Bronchial epithelial cell (primary cell): ENCODE measurements at regions not wholly inside any gene's neighbourhood (a gene's known extent, or its start where the extent isn't known, plus 50 kb on each side); places are given as distances from the start of the nearest gene placed in this dataset.

Source experiments
- DNase-seq: peaks from one replicate; pipeline ENCODE4 v3.0.0-alpha.2; 2010; ENCODE audit warnings: low read depth
- FAIRE-seq: peaks from 2 replicates; lab custom pipeline; 2011; peaks lifted over from hg19 to GRCh38; lab: Jason Lieb, UNC
- H3K27me3 ChIP-seq: 2 replicates; pipeline ENCODE4 v1.5.1; 2011; ENCODE audit warnings: low read length; ENCODE audit not compliant: control insufficient read depth, insufficient read depth
- H3K36me3 ChIP-seq: 2 replicates; pipeline ENCODE4 v1.5.1; 2011; ENCODE audit warnings: low read length; ENCODE audit not compliant: control insufficient read depth, insufficient read depth
- H3K4me3 ChIP-seq: 2 replicates; pipeline ENCODE4 v1.5.1; 2011; ENCODE audit warnings: mild to moderate bottlenecking, low read depth, low read length, control low read depth
- CTCF ChIP-seq: IDR thresholded peaks from 2 replicates; pipeline ENCODE4 v1.5.1; 2011; ENCODE audit warnings: mild to moderate bottlenecking, moderate library complexity, low read length, control low read depth, inconsistent platforms; ENCODE audit not compliant: insufficient read depth, severe bottlenecking

DNA sequence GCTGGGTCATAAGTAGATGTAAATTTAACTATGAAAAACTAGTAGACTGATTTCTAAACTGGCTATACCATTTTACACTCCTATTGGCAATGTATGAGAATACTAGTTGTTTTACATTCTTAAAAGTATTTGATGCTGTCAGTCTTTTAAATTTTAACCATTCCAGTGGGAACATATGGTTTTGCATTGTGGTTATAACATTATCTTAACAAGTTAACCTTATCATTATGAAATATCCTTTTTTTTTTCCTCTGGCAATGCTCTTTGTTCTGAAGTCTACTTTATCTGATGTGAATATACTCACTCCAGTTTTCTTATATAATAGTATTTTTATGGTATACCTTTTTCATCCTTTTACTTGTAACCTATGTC, 548.9 kb upstream of the CLINT1 start:
- no peaks in the 10 kb centered on the region for H3K36me3 ChIP-seq
- H3K4me3 ChIP-seq, result no peak overlapping the region
- FAIRE-seq, result no peak
- no peak for TF ChIP-seq CTCF
- H3K27me3 ChIP-seq, result no peaks in the 10 kb centered on the region
- no peak for DNase-seq

DNA sequence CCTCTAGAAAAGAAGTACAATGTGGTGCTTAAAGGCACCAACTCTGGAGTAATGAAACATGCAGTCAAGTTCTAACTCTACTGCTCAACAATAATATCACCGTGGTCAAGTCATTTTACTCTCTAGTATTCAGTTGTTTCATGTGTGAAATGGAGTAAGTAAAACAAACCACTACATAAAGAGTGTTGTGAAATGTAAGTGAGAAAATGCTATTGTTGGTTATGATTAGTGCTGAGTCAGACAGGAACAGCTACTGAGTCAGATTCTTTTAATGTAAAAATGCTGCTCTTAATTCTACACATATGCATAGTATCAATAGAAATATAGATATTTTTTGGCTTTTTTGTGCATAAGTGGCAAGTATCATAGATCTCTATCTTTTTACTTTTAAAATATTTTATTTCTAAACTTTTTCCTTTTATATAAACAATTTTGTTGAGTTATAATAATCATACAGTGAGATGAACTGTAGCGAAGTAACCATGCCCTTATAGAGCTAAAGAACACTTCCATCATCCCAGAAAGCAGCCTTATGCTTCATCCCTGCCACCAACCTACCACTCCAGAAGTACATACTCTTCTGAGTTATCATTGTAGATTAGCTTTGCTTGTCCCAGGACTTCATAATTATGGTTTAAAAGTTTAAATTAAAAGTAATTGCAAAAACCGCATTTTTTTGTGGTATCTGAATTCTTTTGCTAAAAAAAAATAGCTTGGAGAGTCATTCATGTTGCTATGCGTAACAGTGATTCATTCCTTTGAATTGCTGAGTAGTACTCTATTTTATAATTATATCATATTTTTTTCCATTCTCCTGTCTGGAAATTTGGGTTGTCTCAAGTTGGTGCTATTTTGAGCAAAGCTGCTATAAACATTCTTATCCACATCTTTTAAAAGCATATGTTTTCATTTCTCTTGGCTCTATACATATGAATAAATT, 548.2 kb upstream of the CLINT1 start:
- Histone ChIP-seq H3K36me3 (no peaks in the 10 kb centered on the region), H3K4me3 (no peak overlapping the region), H3K27me3 (no peaks in the 10 kb centered on the region)
- TF ChIP-seq CTCF, result no peak
- FAIRE-seq (no peak), DNase-seq (peak; percentile 94)

DNA sequence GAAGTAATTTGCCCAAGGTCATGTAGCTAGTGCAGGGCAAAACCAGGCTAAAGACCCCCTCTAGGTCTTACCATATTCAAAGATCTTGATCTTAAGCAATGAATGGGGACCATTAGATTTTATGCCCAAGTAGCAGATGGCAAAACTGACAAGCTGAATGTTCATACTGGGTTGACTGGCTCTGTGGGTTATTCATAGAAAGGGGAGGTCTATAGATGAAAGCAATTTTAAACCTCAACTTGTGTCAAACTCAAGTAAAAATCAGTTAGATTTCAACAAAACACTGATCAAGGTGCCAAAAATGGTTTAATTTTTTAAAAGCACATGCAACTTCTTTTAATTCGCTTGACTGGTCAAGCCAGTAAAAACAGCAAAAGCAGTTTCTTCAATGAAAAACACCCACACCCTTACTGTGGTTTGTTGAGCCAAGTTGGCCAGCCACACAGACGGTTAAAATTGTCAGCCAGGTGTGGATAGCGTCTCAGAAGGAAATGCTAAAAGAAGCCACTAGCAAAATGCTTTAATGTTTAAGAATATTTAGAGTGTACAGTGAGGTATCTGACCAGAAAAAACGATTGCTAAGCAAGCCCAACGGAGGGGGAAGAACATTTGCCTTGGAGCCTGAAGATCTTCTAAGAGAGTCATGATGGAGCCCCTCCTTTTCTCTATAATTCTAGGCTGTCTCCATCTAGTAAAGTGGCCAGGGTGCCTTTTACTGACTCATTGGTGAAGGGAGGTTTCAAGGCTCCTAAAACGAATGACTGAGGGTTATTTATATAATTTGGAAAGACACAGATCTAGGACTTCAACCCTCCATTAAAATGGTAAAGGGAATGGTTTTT, 539.6 kb upstream of the CLINT1 start:
- no peak for FAIRE-seq
- TF ChIP-seq CTCF, result no peak
- DNase-seq, result no peak
- H3K36me3 ChIP-seq, result no peaks in the 10 kb centered on the region
- no peaks in the 10 kb centered on the region for H3K27me3 ChIP-seq
- no peak overlapping the region for H3K4me3 ChIP-seq

GRCh38 chr5:158397278-158397677, 538.3 kb upstream of the CLINT1 start:
- Histone ChIP-seq H3K36me3 (no peaks in the 10 kb centered on the region), H3K27me3 (no peaks in the 10 kb centered on the region), H3K4me3 (no peak overlapping the region)
- FAIRE-seq (no peak), DNase-seq (no peak)
- no peak for TF ChIP-seq CTCF

DNA sequence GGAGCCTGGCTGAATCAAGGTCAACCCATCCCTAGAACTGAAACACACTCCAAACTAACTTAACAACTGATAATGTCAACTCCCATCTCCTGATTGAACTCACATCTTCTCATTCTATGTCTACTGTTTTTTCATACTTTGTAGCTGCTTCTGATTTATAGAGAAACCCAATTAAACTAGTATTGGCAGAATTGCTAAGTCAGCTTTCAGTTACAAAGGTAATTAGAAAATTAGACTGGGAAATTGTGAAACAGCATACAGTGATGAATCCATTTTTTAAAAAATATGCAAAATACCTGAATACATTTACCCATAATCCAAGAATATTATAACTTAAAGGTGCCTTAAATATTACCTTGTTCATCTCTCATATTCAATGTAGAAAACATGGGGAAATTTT, 535.2 kb upstream of the CLINT1 start:
- no peak for FAIRE-seq
- no peaks in the 10 kb centered on the region for H3K27me3 ChIP-seq
- no peak for TF ChIP-seq CTCF
- no peaks in the 10 kb centered on the region for H3K36me3 ChIP-seq
- H3K4me3 ChIP-seq, result no peak overlapping the region
- DNase-seq, result no peak
